ENCODE measurements at regions not wholly inside any gene's neighbourhood (a gene's known extent, or its start where the extent isn't known, plus 50 kb on each side); places are given as distances from the start of the nearest gene placed in this dataset.

GRCh38 chr15:27685644-27686043 is 413.5 kb downstream of the OCA2 start:
- TF ChIP-seq, protein P1, sequence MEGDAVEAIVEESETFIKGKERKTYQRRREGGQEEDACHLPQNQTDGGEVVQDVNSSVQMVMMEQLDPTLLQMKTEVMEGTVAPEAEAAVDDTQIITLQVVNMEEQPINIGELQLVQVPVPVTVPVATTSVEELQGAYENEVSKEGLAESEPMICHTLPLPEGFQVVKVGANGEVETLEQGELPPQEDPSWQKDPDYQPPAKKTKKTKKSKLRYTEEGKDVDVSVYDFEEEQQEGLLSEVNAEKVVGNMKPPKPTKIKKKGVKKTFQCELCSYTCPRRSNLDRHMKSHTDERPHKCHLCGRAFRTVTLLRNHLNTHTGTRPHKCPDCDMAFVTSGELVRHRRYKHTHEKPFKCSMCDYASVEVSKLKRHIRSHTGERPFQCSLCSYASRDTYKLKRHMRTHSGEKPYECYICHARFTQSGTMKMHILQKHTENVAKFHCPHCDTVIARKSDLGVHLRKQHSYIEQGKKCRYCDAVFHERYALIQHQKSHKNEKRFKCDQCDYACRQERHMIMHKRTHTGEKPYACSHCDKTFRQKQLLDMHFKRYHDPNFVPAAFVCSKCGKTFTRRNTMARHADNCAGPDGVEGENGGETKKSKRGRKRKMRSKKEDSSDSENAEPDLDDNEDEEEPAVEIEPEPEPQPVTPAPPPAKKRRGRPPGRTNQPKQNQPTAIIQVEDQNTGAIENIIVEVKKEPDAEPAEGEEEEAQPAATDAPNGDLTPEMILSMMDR (IDR thresholded peaks at IDR 0.05; ENCODE audit: low read length) = no peak
- no peak for TF ChIP-seq EZH2 (IDR thresholded peaks at IDR 0.05; ENCODE audit: borderline replicate concordance, low read length)
- Histone ChIP-seq H3K4me2 (ENCODE audit: low read length) (no peak overlapping the region), H3K9ac (ENCODE audit: low read length) (no peak overlapping the region), H2AFZ (ENCODE audit: low read length) (no peak overlapping the region), H3K27me3 (ENCODE audit: insufficient read depth, low read length) (no peaks in the 10 kb centered on the region), H3F3A (ENCODE audit: insufficient read depth, low read length) (no peaks in the 10 kb centered on the region), H3K9me3 (ENCODE audit: low read length) (no peaks in the 10 kb centered on the region), H3K36me3 (ENCODE audit: insufficient read depth, low read length) (no peaks in the 10 kb centered on the region), H3K27ac (ENCODE audit: low read depth, low read length, poor library complexity, severe bottlenecking) (no peak overlapping the region), H3K79me2 (ENCODE audit: insufficient read depth, low read length) (no peaks in the 10 kb centered on the region), H4K20me1 (ENCODE audit: insufficient read depth, low read length) (no peaks in the 10 kb centered on the region), H3K9me2 (ENCODE audit: low read depth, low read length) (no peaks in the 10 kb centered on the region), H3K4me3 (ENCODE audit: low read depth, low read length, poor library complexity, severe bottlenecking) (no peak overlapping the region), H3K4me1 (ENCODE audit: insufficient read depth, low read length, severe bottlenecking) (no peaks in the 10 kb centered on the region)

DNA sequence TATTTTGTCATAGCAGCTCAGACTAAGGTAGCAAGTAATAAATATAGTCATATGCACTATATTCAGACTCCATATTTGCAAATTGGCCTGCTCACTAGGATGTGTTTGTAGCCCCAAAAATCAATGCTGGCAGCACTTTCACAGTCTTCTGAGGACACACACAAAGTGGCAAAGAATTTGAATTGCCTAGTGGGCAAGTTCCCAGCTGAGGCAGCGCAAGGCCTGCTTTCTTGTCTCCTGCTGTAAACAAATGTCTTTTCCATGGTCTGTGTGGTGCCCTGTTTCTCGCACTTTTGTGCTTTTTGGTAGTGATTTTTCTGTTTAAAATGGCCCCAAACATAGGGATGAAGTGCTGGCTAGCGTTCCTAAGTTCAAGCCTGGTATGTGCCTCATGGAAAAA is 416.0 kb downstream of the OCA2 start:
- H2AFZ ChIP-seq (ENCODE audit: low read length) = no peak overlapping the region
- H3F3A ChIP-seq (ENCODE audit: insufficient read depth, low read length) = no peaks in the 10 kb centered on the region
- H3K36me3 ChIP-seq (ENCODE audit: insufficient read depth, low read length) = no peaks in the 10 kb centered on the region
- H4K20me1 ChIP-seq (ENCODE audit: insufficient read depth, low read length) = no peaks in the 10 kb centered on the region
- no peaks in the 10 kb centered on the region for H3K9me3 ChIP-seq (ENCODE audit: low read length)
- H3K9ac ChIP-seq (ENCODE audit: low read length) = no peak overlapping the region
- H3K27ac ChIP-seq (ENCODE audit: low read depth, low read length, poor library complexity, severe bottlenecking) = no peak overlapping the region
- no peaks in the 10 kb centered on the region for H3K9me2 ChIP-seq (ENCODE audit: low read depth, low read length)
- H3K4me3 ChIP-seq (ENCODE audit: low read depth, low read length, poor library complexity, severe bottlenecking) = no peak overlapping the region
- no peaks in the 10 kb centered on the region for H3K27me3 ChIP-seq (ENCODE audit: insufficient read depth, low read length)
- TF ChIP-seq EZH2 (IDR thresholded peaks at IDR 0.05; ENCODE audit: borderline replicate concordance, low read length) = no peak
- TF ChIP-seq, protein P1 (IDR thresholded peaks at IDR 0.05; ENCODE audit: low read length) = no peak
- no peak overlapping the region for H3K4me2 ChIP-seq (ENCODE audit: low read length)
- H3K79me2 ChIP-seq (ENCODE audit: insufficient read depth, low read length) = no peaks in the 10 kb centered on the region
- H3K4me1 ChIP-seq (ENCODE audit: insufficient read depth, low read length, severe bottlenecking) = no peaks in the 10 kb centered on the region

- no peaks in the 10 kb centered on the region for H3K4me1 ChIP-seq (ENCODE audit: insufficient read depth, low read length, severe bottlenecking)
Measured at GRCh38 chr15:27681038-27681437, 418.1 kb downstream of the OCA2 start.

More at GRCh38 chr15:27681038-27681437, 418.1 kb downstream of the OCA2 start:
- Histone ChIP-seq H3F3A (ENCODE audit: insufficient read depth, low read length) (no peaks in the 10 kb centered on the region), H3K9ac (ENCODE audit: low read length) (no peak overlapping the region), H3K4me2 (ENCODE audit: low read length) (no peak overlapping the region), H3K9me3 (ENCODE audit: low read length) (no peaks in the 10 kb centered on the region), H3K27ac (ENCODE audit: low read depth, low read length, poor library complexity, severe bottlenecking) (no peak overlapping the region), H4K20me1 (ENCODE audit: insufficient read depth, low read length) (no peaks in the 10 kb centered on the region), H3K27me3 (ENCODE audit: insufficient read depth, low read length) (no peaks in the 10 kb centered on the region; the same call in 1 of the 2 replicates), H3K79me2 (ENCODE audit: insufficient read depth, low read length) (no peaks in the 10 kb centered on the region), H3K9me2 (ENCODE audit: low read depth, low read length) (no peaks in the 10 kb centered on the region), H2AFZ (ENCODE audit: low read length) (no peak overlapping the region), H3K36me3 (ENCODE audit: insufficient read depth, low read length) (no peaks in the 10 kb centered on the region), H3K4me3 (ENCODE audit: low read depth, low read length, poor library complexity, severe bottlenecking) (no peak overlapping the region)
- TF ChIP-seq EZH2 (IDR thresholded peaks at IDR 0.05; ENCODE audit: borderline replicate concordance, low read length) = no peak
- TF ChIP-seq, protein P1 (IDR thresholded peaks at IDR 0.05; ENCODE audit: low read length) = peak; percentile 50
